NCI-H2107 treated with DMSO at 0.1 percent for 48 hours (cell line): ENCODE measurements at regions not wholly inside any gene's neighbourhood (a gene's known extent, or its start where the extent isn't known, plus 50 kb on each side); places are given as distances from the start of the nearest gene placed in this dataset.
"Not testable (repeated sequence)": the region's sequence is repeated elsewhere in the genome, so short reads cannot be mapped to it uniquely, and the experiment has no call there.

Experiments used
- DNase-seq: peaks from one replicate; lab custom pipeline; 2025; ENCODE audit not compliant: unreplicated experiment; lab: John Stamatoyannopoulos, UW

DNA sequence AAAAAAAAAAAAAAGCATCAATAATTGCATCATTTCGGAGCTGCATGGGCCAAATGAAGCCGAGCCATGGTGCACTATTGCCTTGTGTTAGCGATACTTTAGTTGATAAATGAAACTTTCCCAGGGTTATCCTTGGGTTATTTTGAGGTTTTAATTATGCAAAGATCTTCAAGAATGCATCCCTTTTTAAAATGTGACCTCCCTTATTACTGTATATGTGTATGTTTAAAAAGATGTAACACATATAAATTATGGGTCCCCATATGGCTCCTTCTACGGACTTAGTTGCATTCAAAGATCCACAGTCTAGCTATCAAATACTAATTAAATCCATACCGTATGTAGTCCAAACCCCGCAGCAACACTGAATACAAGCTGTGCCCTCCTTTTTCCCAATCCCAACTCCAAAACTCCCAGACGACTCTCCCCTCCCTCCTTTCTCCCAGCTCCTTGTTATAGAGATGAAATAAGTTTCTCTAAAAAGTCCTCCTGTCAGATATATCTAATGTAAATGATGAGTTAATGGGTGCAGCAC lies 129.3 kb upstream of the MAP1LC3B2 start:
- no peak for DNase-seq

GRCh38 chr12:116430911-116431565 lies 128.1 kb upstream of the MAP1LC3B2 start:
- no peak for DNase-seq

DNA sequence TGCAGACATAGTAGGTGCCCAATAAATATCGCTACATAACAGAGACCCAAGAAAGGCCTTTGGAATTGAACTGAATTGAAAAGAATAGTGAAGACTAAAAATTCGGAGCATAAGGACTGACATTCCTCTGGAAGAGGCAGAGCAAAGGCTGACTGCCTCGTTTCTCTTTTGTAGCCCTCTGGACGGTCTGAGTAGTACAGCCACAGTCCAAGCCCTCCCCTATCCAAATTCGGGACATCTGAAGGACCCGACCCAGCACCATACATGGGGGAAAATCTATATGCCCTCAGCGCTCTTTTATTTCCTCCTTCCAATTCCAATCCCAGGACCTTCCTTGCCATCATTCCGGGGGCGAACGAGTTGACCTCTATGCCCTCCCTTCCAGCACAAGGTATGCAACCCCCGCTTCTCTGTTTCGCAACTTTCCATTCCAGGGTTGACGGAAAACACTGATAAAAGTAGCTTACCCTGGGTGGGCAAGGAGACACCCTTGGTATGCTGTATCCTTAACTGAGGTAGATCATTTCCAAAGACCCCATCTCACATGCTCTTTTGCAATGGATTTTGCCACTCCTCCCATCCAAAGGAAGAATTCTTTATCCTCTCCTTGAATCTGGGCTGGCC lies 127.4 kb upstream of the MAP1LC3B2 start:
- DNase-seq: no peak

GRCh38 chr12:116432314-116432750 lies 126.8 kb upstream of the MAP1LC3B2 start:
- no peak for DNase-seq

- DNase-seq: no peak
These were observed 125.9 kb upstream of the MAP1LC3B2 start for GRCh38 chr12:116433249-116433648.

- DNase-seq: no peak
These were observed 124.8 kb upstream of the MAP1LC3B2 start for GRCh38 chr12:116434155-116435011.

DNA sequence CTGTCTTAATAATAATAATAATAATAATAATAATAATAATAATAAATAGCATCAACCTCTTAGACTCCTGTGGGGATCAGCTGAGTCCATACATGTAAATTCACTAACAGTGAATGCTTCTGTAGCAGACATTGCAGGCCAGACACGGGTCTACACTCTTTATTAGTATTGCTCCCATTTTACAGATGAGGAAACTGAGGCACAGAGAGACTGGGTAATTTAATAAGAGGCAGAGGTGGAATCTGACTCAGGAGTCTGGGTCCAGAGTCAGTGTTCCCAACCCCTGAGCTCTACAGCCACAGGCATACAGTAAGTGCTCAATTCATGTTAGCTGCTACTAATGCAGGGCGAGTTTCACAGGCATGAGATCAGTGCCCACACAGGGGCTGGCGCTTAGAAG lies 123.2 kb upstream of the MAP1LC3B2 start:
- no peak for DNase-seq

- no peak for DNase-seq
These were observed 122.5 kb upstream of the MAP1LC3B2 start for GRCh38 chr12:116436561-116437249.

GRCh38 chr12:116441292-116441691 lies 117.9 kb upstream of the MAP1LC3B2 start:
- no peak for DNase-seq

DNA sequence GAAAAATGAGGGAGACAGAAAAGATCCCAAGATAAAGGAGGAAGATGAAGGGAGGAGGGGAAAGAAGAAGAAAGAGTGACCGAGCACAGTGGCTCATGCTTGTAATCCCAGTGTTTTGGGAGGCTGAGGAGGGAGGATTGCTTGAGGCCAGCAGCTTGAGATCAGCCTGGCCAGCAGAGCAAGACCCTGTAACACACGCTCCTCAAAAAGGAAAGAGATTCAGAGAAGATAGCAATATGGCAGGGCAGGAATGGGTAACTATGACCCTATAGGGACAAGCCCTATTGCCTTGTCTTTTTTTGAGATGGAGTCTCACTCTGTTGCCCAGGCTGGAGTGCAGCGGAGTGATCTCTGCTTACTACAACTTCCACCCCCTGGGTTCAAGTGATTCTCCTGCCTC lies 116.9 kb upstream of the MAP1LC3B2 start:
- DNase-seq: no peak

DNA sequence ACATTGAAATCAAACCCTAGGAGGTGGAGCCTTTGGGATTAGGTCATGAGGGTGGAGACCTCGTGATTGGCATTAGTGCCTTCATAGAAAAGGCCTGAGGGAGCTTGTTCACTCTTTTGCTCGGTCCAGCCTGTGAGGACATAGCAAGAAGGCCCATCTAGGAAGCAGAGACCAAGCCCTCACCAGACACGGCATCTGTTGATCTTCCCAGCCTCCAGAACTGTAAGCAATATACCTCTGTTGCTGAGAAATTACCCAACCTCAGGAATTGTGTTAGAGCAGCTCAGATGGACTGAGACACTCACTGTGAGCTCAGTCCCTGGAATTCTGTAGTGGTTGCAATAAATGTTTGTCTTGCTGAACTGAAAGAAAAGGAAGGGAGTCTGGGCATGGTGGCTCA lies 116.2 kb upstream of the MAP1LC3B2 start:
- no peak for DNase-seq

DNA sequence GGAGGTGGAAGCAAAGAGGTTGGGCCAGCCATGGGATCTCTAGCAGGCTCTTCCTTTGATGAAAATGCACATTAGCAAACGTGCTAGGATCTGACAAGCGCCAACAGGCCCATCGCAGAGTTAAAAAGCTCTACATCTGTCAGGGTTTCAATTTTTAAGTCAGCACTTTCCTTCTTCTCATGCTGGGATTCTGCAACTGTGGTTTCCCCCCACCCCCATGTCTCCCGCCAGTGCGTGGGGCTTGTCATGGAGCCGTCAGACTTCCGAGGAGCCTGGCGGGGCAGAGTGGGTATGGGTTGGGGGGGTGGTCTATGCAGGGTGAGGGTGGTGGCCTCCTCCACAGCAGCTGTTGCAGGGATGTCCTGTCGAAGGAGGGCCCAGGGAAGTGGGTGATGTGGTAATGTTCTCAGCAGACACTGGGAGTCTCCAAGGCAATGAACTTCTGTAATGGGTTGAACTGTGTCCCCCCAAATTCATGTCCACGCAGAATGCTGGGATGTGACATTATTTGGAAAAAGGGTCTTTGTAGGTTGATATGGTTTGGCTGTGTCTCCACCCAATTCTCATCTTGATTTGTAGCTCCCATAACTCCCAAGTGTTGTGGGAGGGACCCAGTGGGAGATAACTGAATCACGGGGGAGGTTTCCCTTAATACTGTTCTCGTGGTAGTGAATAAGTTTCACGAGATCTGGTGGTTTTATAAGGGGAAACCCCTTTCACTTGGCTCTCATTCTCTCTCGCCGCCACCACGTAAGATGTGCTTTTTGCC lies 115.2 kb upstream of the MAP1LC3B2 start:
- no peak for DNase-seq

- DNase-seq: no peak
These were observed 114.6 kb upstream of the MAP1LC3B2 start for GRCh38 chr12:116444590-116444943.

GRCh38 chr12:116448165-116448739 lies 110.9 kb upstream of the MAP1LC3B2 start:
- no peak for DNase-seq

DNA sequence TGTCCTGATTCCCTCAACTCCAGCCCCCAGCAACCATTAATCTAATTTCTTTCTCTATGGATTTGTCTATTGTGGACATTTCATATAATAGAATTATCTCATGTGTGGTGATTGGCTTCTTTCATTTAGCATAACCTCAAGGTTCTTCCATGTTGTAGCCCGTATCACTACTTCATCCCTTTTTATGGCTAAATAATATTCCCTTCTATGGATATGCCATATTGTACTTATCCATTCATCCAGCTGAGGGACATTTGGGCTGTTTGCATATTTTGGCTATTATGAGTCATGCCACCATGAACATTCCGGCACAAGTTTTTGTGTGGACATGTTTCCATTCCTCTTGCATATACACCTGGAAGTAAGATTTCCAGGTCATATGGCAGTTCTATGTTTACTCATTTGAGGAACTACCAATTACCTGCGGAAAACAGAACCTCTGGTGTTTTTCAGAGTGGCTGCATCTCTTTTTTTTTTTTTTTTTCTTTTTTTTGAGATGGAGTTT lies 108.7 kb upstream of the MAP1LC3B2 start:
- no peak for DNase-seq

GRCh38 chr12:116452975-116453374 lies 106.2 kb upstream of the MAP1LC3B2 start:
- DNase-seq: not testable (repeated sequence)

GRCh38 chr12:116453631-116454030 lies 105.5 kb upstream of the MAP1LC3B2 start:
- no peak for DNase-seq

DNA sequence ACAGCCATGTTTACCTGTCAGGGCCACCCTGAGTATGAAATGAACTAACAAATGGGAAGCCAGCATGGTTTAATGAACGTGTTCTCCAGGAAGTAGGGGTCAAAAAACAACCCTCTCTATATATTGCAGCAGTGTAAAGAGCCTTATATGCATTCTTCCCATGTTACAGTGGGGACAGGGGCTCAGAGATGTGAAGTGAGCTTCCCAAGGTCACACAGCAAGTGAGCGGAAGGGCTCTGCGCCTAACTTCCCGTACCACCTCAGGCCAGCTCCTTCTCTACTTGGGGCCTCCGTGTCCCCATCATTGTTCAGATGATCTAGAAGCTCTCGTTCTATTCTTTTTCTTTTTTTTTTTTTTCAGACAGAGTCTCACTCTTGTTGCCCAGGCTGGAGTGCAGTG lies 105.1 kb upstream of the MAP1LC3B2 start:
- no peak for DNase-seq

- no peak for DNase-seq
These were observed 104.2 kb upstream of the MAP1LC3B2 start for GRCh38 chr12:116454950-116455447.
